ENCODE measurements at regions not wholly inside any gene's neighbourhood (a gene's known extent, or its start where the extent isn't known, plus 50 kb on each side); places are given as distances from the start of the nearest gene placed in this dataset.

DNA sequence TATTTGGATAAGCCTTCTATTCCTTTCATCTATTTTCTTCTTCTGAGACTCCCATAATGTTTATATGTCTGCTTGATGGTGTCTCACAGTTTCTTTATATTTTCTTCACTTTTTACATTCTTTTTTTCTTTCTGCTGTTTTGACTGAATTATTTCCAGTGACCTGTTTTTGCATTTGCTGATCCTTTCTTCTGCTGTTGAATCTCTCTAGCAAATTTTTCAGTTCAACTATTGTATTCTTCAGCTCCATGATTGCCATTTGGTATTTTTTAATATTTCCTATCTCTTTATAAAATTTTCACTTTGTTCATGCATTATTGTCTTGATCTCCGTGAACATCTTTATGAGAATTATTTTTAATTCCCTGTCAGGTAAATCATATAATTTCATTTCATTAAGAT is 122.3 kb upstream of the ST6GALNAC5 start:
- Histone ChIP-seq H3K79me2 (ENCODE audit: low read depth) (no peaks in the 10 kb centered on the region), H4K20me1 (ENCODE audit: low read depth) (no peaks in the 10 kb centered on the region), H3F3A (ENCODE audit: low read depth) (no peaks in the 10 kb centered on the region), H2AFZ (replicated peaks) (no peak overlapping the region), H3K4me2 (no peak overlapping the region), H3K9ac (no peak overlapping the region), H3K27me3 (no peaks in the 10 kb centered on the region), H3K4me3 (no peak overlapping the region), H3K27ac (no peak overlapping the region), H3K9me3 (ENCODE audit: low read depth) (no peaks in the 10 kb centered on the region), H3K36me3 (no peaks in the 10 kb centered on the region), H3K4me1 (no peaks in the 10 kb centered on the region)
- H3K27me3 Mint-ChIP-seq (ENCODE audit: insufficient read depth, low read depth) = no peaks in the 10 kb centered on the region
- H3K36me3 Mint-ChIP-seq = no peaks in the 10 kb centered on the region
- H3K4me1 Mint-ChIP-seq = no peaks in the 10 kb centered on the region
- DNase-seq (ENCODE audit: low spot score) = no peak
- no peak overlapping the region for H3K27ac Mint-ChIP-seq
- peaks cover 28% of the 10 kb centered on the region for H3K9me3 Mint-ChIP-seq
- H3K4me3 Mint-ChIP-seq = no peak overlapping the region
- TF ChIP-seq EZH2phosphoT487 (IDR thresholded peaks at IDR 0.05) (no peak), CTCF (IDR thresholded peaks at IDR 0.05) (no peak)

DNA sequence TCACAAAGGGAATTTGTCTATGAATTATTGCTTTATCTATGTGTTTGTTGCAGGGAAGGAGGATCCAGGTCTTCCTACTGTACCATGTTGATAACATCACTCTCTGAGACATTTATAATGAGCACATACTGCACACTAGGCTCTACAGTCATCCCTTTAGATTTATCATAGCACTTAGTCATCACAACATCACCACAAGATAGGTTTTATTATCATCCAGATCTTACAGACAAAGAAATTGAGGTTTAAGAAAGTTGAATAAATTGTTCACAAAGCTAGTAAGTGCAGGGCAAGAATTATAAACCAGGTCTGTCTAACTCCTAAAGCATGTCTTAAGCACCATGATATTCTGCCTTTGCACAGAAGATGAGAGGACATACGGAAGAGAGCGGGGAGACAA is 121.1 kb upstream of the ST6GALNAC5 start:
- no peaks in the 10 kb centered on the region for H3K36me3 ChIP-seq
- no peaks in the 10 kb centered on the region for H3K9me3 ChIP-seq (ENCODE audit: low read depth)
- TF ChIP-seq EZH2 (IDR thresholded peaks at IDR 0.05) = no peak
- TF ChIP-seq EZH2phosphoT487 (IDR thresholded peaks at IDR 0.05) = no peak
- TF ChIP-seq CTCF (IDR thresholded peaks at IDR 0.05) = no peak
- H3K4me1 ChIP-seq = no peaks in the 10 kb centered on the region
- Mint-ChIP-seq H3K4me1 (no peaks in the 10 kb centered on the region), H3K27me3 (ENCODE audit: insufficient read depth, low read depth) (no peaks in the 10 kb centered on the region), H3K4me3 (no peak overlapping the region), H3K36me3 (no peaks in the 10 kb centered on the region), H3K9me3 (peaks cover 23% of the 10 kb centered on the region), H3K27ac (no peak overlapping the region)
- DNase-seq (ENCODE audit: low spot score) = no peak
- H3K4me2 ChIP-seq = no peak overlapping the region
- H3K4me3 ChIP-seq = no peak overlapping the region
- no peaks in the 10 kb centered on the region for H4K20me1 ChIP-seq (ENCODE audit: low read depth)
- H3K27me3 ChIP-seq = no peaks in the 10 kb centered on the region
- H3K9ac ChIP-seq = no peak overlapping the region
- H3F3A ChIP-seq (ENCODE audit: low read depth) = no peaks in the 10 kb centered on the region
- H3K79me2 ChIP-seq (ENCODE audit: low read depth) = no peaks in the 10 kb centered on the region
- H2AFZ ChIP-seq (replicated peaks) = no peak overlapping the region
- H3K27ac ChIP-seq = no peak overlapping the region

DNA sequence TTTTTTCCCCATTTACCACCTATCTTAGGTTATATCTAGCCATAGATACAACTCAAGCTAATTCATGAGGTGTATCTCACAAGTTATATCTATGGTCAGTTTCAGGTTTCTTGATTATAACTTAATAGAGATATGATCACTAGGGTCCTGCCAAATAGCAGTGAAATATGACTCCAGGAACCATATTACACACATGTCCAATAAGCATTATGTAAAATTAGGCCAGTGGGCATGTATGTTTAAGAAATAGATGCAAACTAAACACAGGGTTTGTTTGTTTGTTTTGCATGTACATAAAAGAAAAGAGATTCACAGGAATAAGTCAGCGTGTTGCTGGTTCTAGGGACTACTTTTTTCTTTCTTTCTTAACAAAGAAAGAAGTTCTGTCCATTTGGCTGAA is 112.5 kb upstream of the ST6GALNAC5 start:
- H3K4me1 Mint-ChIP-seq = no peaks in the 10 kb centered on the region
- Histone ChIP-seq H3K79me2 (ENCODE audit: low read depth) (no peaks in the 10 kb centered on the region), H4K20me1 (ENCODE audit: low read depth) (no peaks in the 10 kb centered on the region), H3F3A (ENCODE audit: low read depth) (no peaks in the 10 kb centered on the region), H3K4me1 (peaks cover 6% of the 10 kb centered on the region), H3K27me3 (no peaks in the 10 kb centered on the region), H3K9me3 (ENCODE audit: low read depth) (no peaks in the 10 kb centered on the region), H3K9ac (no peak overlapping the region), H3K4me2 (no peak overlapping the region), H3K36me3 (no peaks in the 10 kb centered on the region), H2AFZ (replicated peaks) (no peak overlapping the region), H3K4me3 (no peak overlapping the region), H3K27ac (no peak overlapping the region)
- H3K4me3 Mint-ChIP-seq = no peak overlapping the region
- H3K27ac Mint-ChIP-seq = no peak overlapping the region
- TF ChIP-seq CTCF (IDR thresholded peaks at IDR 0.05) = no peak
- TF ChIP-seq EZH2 (IDR thresholded peaks at IDR 0.05) = no peak
- no peak for TF ChIP-seq EZH2phosphoT487 (IDR thresholded peaks at IDR 0.05)
- DNase-seq (ENCODE audit: low spot score) = no peak
- H3K9me3 Mint-ChIP-seq = no peaks in the 10 kb centered on the region
- H3K36me3 Mint-ChIP-seq = no peaks in the 10 kb centered on the region
- peaks cover 2% of the 10 kb centered on the region for H3K27me3 Mint-ChIP-seq (ENCODE audit: insufficient read depth, low read depth)
